ENCODE measurements at regions not wholly inside any gene's neighbourhood (a gene's known extent, or its start where the extent isn't known, plus 50 kb on each side); places are given as distances from the start of the nearest gene placed in this dataset.

GRCh38 chr17:72506773-72507172 lies 386.0 kb downstream of the SOX9 start:
- Histone ChIP-seq H3K9me2 (replicated peaks; ENCODE audit: insufficient read depth) (no peaks in the 10 kb centered on the region), H3K4me1 (ENCODE audit: insufficient read depth) (peaks cover 18% of the 10 kb centered on the region), H3K4me3 (no peak overlapping the region), H3K27me3 (no peaks in the 10 kb centered on the region), H3K36me3 (replicated peaks; ENCODE audit: insufficient read depth, low read depth) (no peaks in the 10 kb centered on the region), H2AFZ (no peak overlapping the region), H3K9me3 (ENCODE audit: low read depth) (no peaks in the 10 kb centered on the region), H3K79me2 (peaks cover 80% of the 10 kb centered on the region), H3K27ac (no peak overlapping the region), H3K4me2 (no peak overlapping the region), H4K20me1 (ENCODE audit: insufficient read depth, poor library complexity, severe bottlenecking) (no peaks in the 10 kb centered on the region)
- WGBS (ENCODE audit: low lambda C conversion rate, missing lambda C conversion rate), result 84% methylated on average over 12 of the region's 12 CpGs
- TF ChIP-seq CTCF (IDR thresholded peaks at IDR 0.05; ENCODE audit: poor library complexity) (no peak), EZH2phosphoT487 (IDR thresholded peaks at IDR 0.05; ENCODE audit: low read depth, severe bottlenecking, unreplicated experiment) (no peak), EZH2 (IDR thresholded peaks at IDR 0.05; ENCODE audit: borderline replicate concordance) (no peak)
- DNase-seq (ENCODE audit: low spot score), result no peak

- WGBS (ENCODE audit: low lambda C conversion rate, missing lambda C conversion rate), result 92% methylated on average over 7 of the region's 7 CpGs
- Histone ChIP-seq H3K4me1 (ENCODE audit: insufficient read depth) (peaks cover 12% of the 10 kb centered on the region), H3K4me2 (no peak overlapping the region), H3K9me3 (ENCODE audit: low read depth) (no peaks in the 10 kb centered on the region), H3K36me3 (replicated peaks; ENCODE audit: insufficient read depth, low read depth) (no peaks in the 10 kb centered on the region), H3K4me3 (no peak overlapping the region), H4K20me1 (ENCODE audit: insufficient read depth, poor library complexity, severe bottlenecking) (no peaks in the 10 kb centered on the region), H3K27me3 (no peaks in the 10 kb centered on the region), H3K27ac (no peak overlapping the region), H3K79me2 (peaks cover 83% of the 10 kb centered on the region), H2AFZ (no peak overlapping the region), H3K9me2 (replicated peaks; ENCODE audit: insufficient read depth) (no peaks in the 10 kb centered on the region)
- no peak for DNase-seq (ENCODE audit: low spot score)
- TF ChIP-seq EZH2 (IDR thresholded peaks at IDR 0.05; ENCODE audit: borderline replicate concordance) (no peak), EZH2phosphoT487 (IDR thresholded peaks at IDR 0.05; ENCODE audit: low read depth, severe bottlenecking, unreplicated experiment) (no peak), CTCF (IDR thresholded peaks at IDR 0.05; ENCODE audit: poor library complexity) (no peak)
Measured at GRCh38 chr17:72507370-72507769, 386.6 kb downstream of the SOX9 start.

- H4K20me1 ChIP-seq (ENCODE audit: insufficient read depth, poor library complexity, severe bottlenecking), result no peaks in the 10 kb centered on the region
- H3K36me3 ChIP-seq (replicated peaks; ENCODE audit: insufficient read depth, low read depth), result no peaks in the 10 kb centered on the region
- H2AFZ ChIP-seq, result no peak overlapping the region
- no peaks in the 10 kb centered on the region for H3K9me2 ChIP-seq (replicated peaks; ENCODE audit: insufficient read depth)
- H3K79me2 ChIP-seq, result peaks cover 81% of the 10 kb centered on the region
- no peaks in the 10 kb centered on the region for H3K9me3 ChIP-seq (ENCODE audit: low read depth)
- no peak for DNase-seq (ENCODE audit: low spot score)
- TF ChIP-seq EZH2 (IDR thresholded peaks at IDR 0.05; ENCODE audit: borderline replicate concordance), result no peak
- no peak overlapping the region for H3K4me3 ChIP-seq
- H3K27ac ChIP-seq, result peak overlapping the region; percentile 22
- no peaks in the 10 kb centered on the region for H3K27me3 ChIP-seq
- 81% methylated on average over 3 of the region's 3 CpGs for WGBS (ENCODE audit: low lambda C conversion rate, missing lambda C conversion rate)
- H3K4me1 ChIP-seq (ENCODE audit: insufficient read depth), result peaks cover 14% of the 10 kb centered on the region
- H3K4me2 ChIP-seq, result no peak overlapping the region
Measured at GRCh38 chr17:72510351-72511016, 389.7 kb downstream of the SOX9 start.

- Histone ChIP-seq H2AFZ (no peak overlapping the region), H3K4me3 (no peak overlapping the region), H3K9me2 (replicated peaks; ENCODE audit: insufficient read depth) (no peaks in the 10 kb centered on the region), H3K27ac (no peak overlapping the region), H4K20me1 (ENCODE audit: insufficient read depth, poor library complexity, severe bottlenecking) (no peaks in the 10 kb centered on the region), H3K36me3 (replicated peaks; ENCODE audit: insufficient read depth, low read depth) (no peaks in the 10 kb centered on the region), H3K79me2 (peaks cover 84% of the 10 kb centered on the region), H3K4me2 (no peak overlapping the region), H3K9me3 (ENCODE audit: low read depth) (no peaks in the 10 kb centered on the region), H3K27me3 (no peaks in the 10 kb centered on the region), H3K4me1 (ENCODE audit: insufficient read depth) (peaks cover 21% of the 10 kb centered on the region)
- 89% methylated on average over 7 of the region's 7 CpGs for WGBS (ENCODE audit: low lambda C conversion rate, missing lambda C conversion rate)
- no peak for TF ChIP-seq EZH2phosphoT487 (IDR thresholded peaks at IDR 0.05; ENCODE audit: low read depth, severe bottlenecking, unreplicated experiment)
- TF ChIP-seq CTCF (IDR thresholded peaks at IDR 0.05; ENCODE audit: poor library complexity), result no peak
- TF ChIP-seq EZH2 (IDR thresholded peaks at IDR 0.05; ENCODE audit: borderline replicate concordance), result no peak
- DNase-seq (ENCODE audit: low spot score), result no peak
Measured at GRCh38 chr17:72511242-72511641, 390.4 kb downstream of the SOX9 start.
